HepG2 (cell line): ENCODE measurements at regions not wholly inside any gene's neighbourhood (a gene's known extent, or its start where the extent isn't known, plus 50 kb on each side); places are given as distances from the start of the nearest gene placed in this dataset.

ENCODE experiments used
- ATAC-seq: fragments of 200-7000 bp; cut with Tn5 transposase; 3 replicates; pipeline ENCODE4 v1.9.1; 2020; ENCODE audit warnings: mild to moderate bottlenecking, moderate library complexity
- BruUV-seq: library from RNA; stranded (reverse); fragments of 400-500 nt; replicated peaks from 2 replicates; lab custom pipeline; 2021; lab: Mats Ljungman, UMichigan
- CTCF ChIA-PET: fragments of 300-600 bp; formaldehyde crosslinking; extraction: SDS; loops from one replicate; lab custom pipeline; 2021; ENCODE audit warnings: low total read pairs, inconsistent platforms, low intra/inter-chr PET ratio; lab: Yijun Ruan, JAX
- POLR2A ChIA-PET: fragments of 350-600 bp; sonication (Branson Sonifier 250); formaldehyde crosslinking; loops from one replicate; lab custom pipeline; 2020; ENCODE audit warnings: antibody characterized with exemption, inconsistent platforms; lab: Yijun Ruan, JAX
- DNase-seq: peaks from one replicate; pipeline ENCODE4 v3.0.0-alpha.2; 2015; ENCODE audit warnings: low spot score
- FAIRE-seq: peaks from 3 replicates; lab custom pipeline; 2011; peaks lifted over from hg19 to GRCh38; lab: Jason Lieb, UNC
- H2AFZ ChIP-seq: one replicate; pipeline ENCODE4 v1.6.1; 2011; ENCODE audit warnings: low read length, inconsistent platforms
- H3K27ac ChIP-seq: fragments of 300-600 bp; 3 replicates; pipeline ENCODE4 v1.8.0; 2011; ENCODE audit warnings: mixed run types, mild to moderate bottlenecking, mixed read lengths, low read length, inconsistent platforms; ENCODE audit not compliant: insufficient read depth; ENCODE audit errors: extremely low read length
- H3K27me3 ChIP-seq, 2 experiments: fragments of 200-600 bp in 1 of 2; 2 replicates in 1 of 2; 3 replicates in 1 of 2; pipeline versions ENCODE4 v1.6.0 to v1.8.0; 2011; ENCODE audit warnings: low read length in 2 of 2, mild to moderate bottlenecking in 2 of 2, moderate library complexity in 2 of 2, inconsistent platforms in 1 of 2; ENCODE audit not compliant: insufficient read depth in 2 of 2, control insufficient read depth in 1 of 2
- H3K36me3 ChIP-seq, 2 experiments: fragments of 200-600 bp in 1 of 2; replicated peaks in 1 of 2; 2 replicates in 1 of 2; 3 replicates in 1 of 2; pipeline versions ENCODE4 v1.5.1 to v1.8.0; 2011; ENCODE audit warnings: low read length in 2 of 2, inconsistent platforms in 1 of 2; ENCODE audit not compliant: insufficient read depth in 2 of 2, control insufficient read depth in 1 of 2
- H3K4me1 ChIP-seq: 2 replicates; pipeline ENCODE4 v1.5.1; 2012; ENCODE audit warnings: low read length, inconsistent platforms; ENCODE audit not compliant: insufficient read depth
- H3K4me2 ChIP-seq: 2 replicates; pipeline ENCODE4 v1.6.0; 2011; ENCODE audit warnings: low read depth, low read length, inconsistent platforms
- H3K4me3 ChIP-seq, 3 experiments: fragments of 200-600 bp in 1 of 3; sonication (generic), shearing (Covaris generic) in 1 of 3; replicated peaks in 1 of 3; 2 replicates each; pipeline ENCODE4 v1.5.1; 2011 to 2016; ENCODE audit warnings: low read length in 3 of 3, inconsistent platforms in 2 of 3, low read depth in 2 of 3, mild to moderate bottlenecking in 2 of 3, control low read depth in 1 of 3, mixed read lengths in 1 of 3; ENCODE audit not compliant: insufficient read depth in 1 of 3
- H3K79me2 ChIP-seq: one replicate; pipeline ENCODE4 v1.6.1; 2011; ENCODE audit warnings: low read length, inconsistent platforms; ENCODE audit not compliant: insufficient read depth
- H3K9ac ChIP-seq: 2 replicates; pipeline ENCODE4 v1.6.0; 2011; ENCODE audit warnings: mild to moderate bottlenecking, low read depth, low read length, inconsistent platforms; ENCODE audit not compliant: insufficient read depth
- H3K9me3 ChIP-seq: 2 replicates; pipeline ENCODE4 v1.5.1; 2012; ENCODE audit warnings: mild to moderate bottlenecking, low read length
- H4K20me1 ChIP-seq: 2 replicates; pipeline ENCODE4 v1.6.0; 2011; ENCODE audit warnings: inconsistent platforms, mild to moderate bottlenecking, low read length, moderate library complexity; ENCODE audit not compliant: insufficient read depth
- ATF7 ChIP-seq, 2 experiments: fragments of 450-650 bp in 1 of 2; sonication (generic) in 1 of 2; formaldehyde crosslinking in 1 of 2; IDR thresholded peaks; 2 replicates each; pipeline versions ENCODE4 v1.4.0 to v1.6.1; 2016 to 2020; ENCODE audit warnings: antibody characterized with exemption in 1 of 2, mild to moderate bottlenecking in 1 of 2, missing genetic modification reagents in 1 of 2
- ETS1 ChIP-seq: sonication (generic); formaldehyde crosslinking; IDR thresholded peaks from 2 replicates; pipeline ENCODE4 v1.4.0; 2020; ENCODE audit warnings: missing genetic modification reagents
- GTF3A ChIP-seq: sonication (generic); formaldehyde crosslinking; conservative IDR thresholded peaks from 2 replicates; pipeline ENCODE4 v1.4.0; 2020; ENCODE audit warnings: mild to moderate bottlenecking, missing genetic modification reagents
- JUN ChIP-seq: sonication (generic); formaldehyde crosslinking; IDR thresholded peaks from 2 replicates; pipeline ENCODE4 v1.4.0; 2020; ENCODE audit warnings: mild to moderate bottlenecking, missing genetic modification reagents
- KDM5B ChIP-seq: sonication (generic); formaldehyde crosslinking; IDR thresholded peaks from 2 replicates; pipeline ENCODE4 v1.4.0; 2020; ENCODE audit warnings: missing genetic modification reagents, mild to moderate bottlenecking, borderline replicate concordance
- KLF12 ChIP-seq: sonication (generic); formaldehyde crosslinking; IDR thresholded peaks from 2 replicates; pipeline ENCODE4 v1.4.0; 2020; ENCODE audit warnings: missing genetic modification reagents, borderline replicate concordance
- MLX ChIP-seq: IDR thresholded peaks from 2 replicates; pipeline ENCODE4 v1.6.1; 2016
- POLR2AphosphoS5 ChIP-seq: IDR thresholded peaks from 2 replicates; pipeline ENCODE4 v1.6.1; 2012; ENCODE audit warnings: low read depth, low read length
- REL ChIP-seq: sonication (generic); formaldehyde crosslinking; conservative IDR thresholded peaks from 2 replicates; pipeline ENCODE4 v1.8.0; 2022; ENCODE audit warnings: mild to moderate bottlenecking, missing genetic modification reagents, moderate library complexity
- TEAD2 ChIP-seq: sonication (generic); formaldehyde crosslinking; IDR thresholded peaks from 2 replicates; pipeline ENCODE4 v1.9.0; 2021; ENCODE audit warnings: missing genetic modification reagents
- ZMAT5 ChIP-seq: sonication (generic); formaldehyde crosslinking; IDR thresholded peaks from 2 replicates; pipeline ENCODE4 v1.5.0; 2020; ENCODE audit warnings: mild to moderate bottlenecking, low read depth, missing genetic modification reagents, borderline replicate concordance
- ZNF232 ChIP-seq: sonication (generic); formaldehyde crosslinking; IDR thresholded peaks from 2 replicates; pipeline ENCODE4 v1.4.0; 2020; ENCODE audit warnings: missing genetic modification reagents, borderline replicate concordance
- ZNF407 ChIP-seq: sonication (generic); formaldehyde crosslinking; IDR thresholded peaks from one replicate; pipeline ENCODE4 v1.5.1; 2020; ENCODE audit warnings: mild to moderate bottlenecking, missing genetic modification reagents; ENCODE audit errors: not compliant biosample characterization
- ZNF547 ChIP-seq: sonication (generic); formaldehyde crosslinking; IDR thresholded peaks from 2 replicates; pipeline ENCODE4 v1.5.1; 2020; ENCODE audit warnings: mild to moderate bottlenecking, missing genetic modification reagents
- ZNF660 ChIP-seq: sonication (generic); formaldehyde crosslinking; IDR thresholded peaks from 2 replicates; pipeline ENCODE4 v1.5.1; 2020; ENCODE audit warnings: mild to moderate bottlenecking, low read depth, missing genetic modification reagents, borderline replicate concordance
- ZNF891 ChIP-seq: sonication (generic); formaldehyde crosslinking; IDR thresholded peaks from 2 replicates; pipeline ENCODE4 v1.5.0; 2020; ENCODE audit warnings: mild to moderate bottlenecking, missing genetic modification reagents
- WGBS: methylation state at CpG from one replicate; pipeline ENCODE4 v1.1.6; 2017; ENCODE audit warnings: low lambda C conversion rate; 5-methylcytosine and 5-hydroxymethylcytosine counted together
- in situ Hi-C: cut with HindIII; loops from 2 replicates; pipeline ENCODE4 v1.10.0; 2017; ENCODE audit warnings: low pct_unique_long_range_greater_than_20kb; ENCODE audit not compliant: extremely low pct_ligation_motif_present
- intact Hi-C: fragments of 100-400 bp; cut with micrococcal nuclease; formaldehyde crosslinking; loops from one replicate; pipeline ENCODE4 v1.10.0; 2022; ENCODE audit not compliant: unreplicated experiment

GRCh38 chr5:175281714-175282113 is 162.3 kb downstream of the DRD1 start:
- 2% methylated on average over 2 of the region's 2 CpGs for WGBS
- ChIA-PET CTCF (no interaction called here), POLR2A (no interaction called here)
- Histone ChIP-seq H3K36me3 (no peaks in the 10 kb centered on the region), H3K4me1 (no peaks in the 10 kb centered on the region), H3K27ac (no peak overlapping the region), H2AFZ (no peak overlapping the region), H3K4me3 (no peak overlapping the region), H3K9ac (no peak overlapping the region), H3K79me2 (no peaks in the 10 kb centered on the region), H4K20me1 (no peaks in the 10 kb centered on the region), H3K27me3 (no peaks in the 10 kb centered on the region), H3K4me2 (no peak overlapping the region), H3K9me3 (no peaks in the 10 kb centered on the region)
- no TSS peak for BruUV-seq
- DNase-seq = no peak
- FAIRE-seq = no peak
- ATAC-seq = no peak
- intact Hi-C loops = loop anchor here (10.0 kb wide), 1 partner anchor 767 kb away; no protein-coding TSS in a partner anchor
- in situ Hi-C loops = no loop called here
- TF ChIP-seq ZMAT5 (CRISPR knock-in tag) (no peak), KLF12 (CRISPR knock-in tag) (no peak), MLX (CRISPR knock-in tag) (no peak), ZNF660 (CRISPR knock-in tag) (no peak), JUN (CRISPR knock-in tag) (no peak), ZNF407 (no peak), POLR2AphosphoS5 (no peak), KDM5B (CRISPR knock-in tag) (no peak), ATF7 (IDR thresholded peaks at IDR 0.05) (no peak), ATF7 (CRISPR knock-in tag; IDR thresholded peaks at IDR 0.05) (no peak), ZNF547 (CRISPR knock-in tag) (no peak), REL (CRISPR knock-in tag) (no peak), ETS1 (no peak), TEAD2 (CRISPR knock-in tag) (no peak), ZNF891 (CRISPR knock-in tag) (no peak), GTF3A (CRISPR knock-in tag) (no peak), ZNF232 (CRISPR knock-in tag) (no peak)
